NT2/D1 (cell line): ENCODE measurements at regions not wholly inside any gene's neighbourhood (a gene's known extent, or its start where the extent isn't known, plus 50 kb on each side); places are given as distances from the start of the nearest gene placed in this dataset.

Source experiments
- SUZ12 ChIP-seq: IDR thresholded peaks from 2 replicates; pipeline ENCODE4 v1.6.1; 2011; ENCODE audit not compliant: insufficient read length, insufficient read depth; ENCODE audit errors: extremely low read depth
- ZNF274 ChIP-seq: IDR thresholded peaks from 2 replicates; pipeline ENCODE4 v1.6.1; 2011; ENCODE audit warnings: mild to moderate bottlenecking, low read depth, low read length

- no peak for TF ChIP-seq ZNF274
- TF ChIP-seq SUZ12 = no peak
Measured at GRCh38 chr2:66901344-66901743, 466.4 kb downstream of the MEIS1 start.
